A549 (cell line): ENCODE measurements at regions not wholly inside any gene's neighbourhood (a gene's known extent, or its start where the extent isn't known, plus 50 kb on each side); places are given as distances from the start of the nearest gene placed in this dataset.

Source experiments
- CTCF ChIP-seq: fragments of >200 bp; sonication (Bioruptor Twin); formaldehyde crosslinking; IDR thresholded peaks from 3 replicates; pipeline ENCODE4 v1.5.1; 2016
- ELK1 ChIP-seq: fragments of 150-350 bp; IDR thresholded peaks from 2 replicates; pipeline ENCODE4 v1.6.1; 2014; ENCODE audit warnings: low read depth, mild to moderate bottlenecking, low read length
- HOXA7 ChIP-seq: fragments of 250-450 bp; sonication (Bioruptor Pico); IDR thresholded peaks from 2 replicates; pipeline ENCODE4 v1.5.0; 2020; ENCODE audit warnings: mild to moderate bottlenecking, moderate library complexity
- MAFK ChIP-seq: fragments of 450-650 bp; IDR thresholded peaks from 2 replicates; pipeline ENCODE4 v1.6.1; 2014; ENCODE audit not compliant: partially characterized antibody
- NFE2L2 ChIP-seq: fragments of 150-350 bp; conservative IDR thresholded peaks from 2 replicates; pipeline ENCODE4 v1.6.1; 2014; ENCODE audit warnings: low read length
- POLR2A ChIP-seq: IDR thresholded peaks from 2 replicates; pipeline ENCODE4 v1.6.1; 2012; ENCODE audit warnings: mild to moderate bottlenecking, low read length
- RAD21 ChIP-seq, 2 experiments: fragments of >200 bp in 1 of 2; sonication (Bioruptor Twin) in 1 of 2; formaldehyde crosslinking in 1 of 2; IDR thresholded peaks in 1 of 2; conservative IDR thresholded peaks in 1 of 2; 2 replicates in 1 of 2; 3 replicates in 1 of 2; pipeline ENCODE4 v1.6.1; 2012 to 2018; ENCODE audit warnings: inconsistent platforms in 1 of 2
- RFX5 ChIP-seq: fragments of 450-650 bp; IDR thresholded peaks from 2 replicates; pipeline ENCODE4 v1.7.1; 2014; ENCODE audit warnings: antibody characterized with exemption, mild to moderate bottlenecking, moderate library complexity
- ZSCAN20 ChIP-seq: fragments of 250-450 bp; sonication (Bioruptor Pico); IDR thresholded peaks from 2 replicates; pipeline ENCODE4 v1.8.0; 2022; ENCODE audit warnings: mild to moderate bottlenecking, moderate library complexity

GRCh38 chr2:120562218-120563005, 173.3 kb upstream of the GLI2 start:
- no peak for TF ChIP-seq HOXA7 (CRISPR knock-in tag)
- TF ChIP-seq MAFK: no peak
- TF ChIP-seq ZSCAN20 (CRISPR knock-in tag): no peak
- TF ChIP-seq ELK1: no peak
- TF ChIP-seq CTCF: no peak
- no peak for TF ChIP-seq POLR2A
- no peak for TF ChIP-seq RAD21 (conservative IDR thresholded peaks at IDR 0.05 in 1 of 2, IDR thresholded peaks at IDR 0.05 in 1 of 2)
- TF ChIP-seq RFX5: no peak
- no peak for TF ChIP-seq NFE2L2
